ENCODE measurements at regions not wholly inside any gene's neighbourhood (a gene's known extent, or its start where the extent isn't known, plus 50 kb on each side); places are given as distances from the start of the nearest gene placed in this dataset.

- Mint-ChIP-seq H3K9me3 (no peaks in the 10 kb centered on the region), H3K4me3 (no peak overlapping the region), H3K27me3 (no peaks in the 10 kb centered on the region), H3K4me1 (no peaks in the 10 kb centered on the region), H3K36me3 (ENCODE audit: low read depth) (no peaks in the 10 kb centered on the region), H3K27ac (no peak overlapping the region)
- ChIA-PET POLR2A (no interaction called here), CTCF (no interaction called here)
- DNase-seq, result no peak
Measured at GRCh38 chr6:81995548-81996289, 243.2 kb upstream of the TENT5A start.

DNA sequence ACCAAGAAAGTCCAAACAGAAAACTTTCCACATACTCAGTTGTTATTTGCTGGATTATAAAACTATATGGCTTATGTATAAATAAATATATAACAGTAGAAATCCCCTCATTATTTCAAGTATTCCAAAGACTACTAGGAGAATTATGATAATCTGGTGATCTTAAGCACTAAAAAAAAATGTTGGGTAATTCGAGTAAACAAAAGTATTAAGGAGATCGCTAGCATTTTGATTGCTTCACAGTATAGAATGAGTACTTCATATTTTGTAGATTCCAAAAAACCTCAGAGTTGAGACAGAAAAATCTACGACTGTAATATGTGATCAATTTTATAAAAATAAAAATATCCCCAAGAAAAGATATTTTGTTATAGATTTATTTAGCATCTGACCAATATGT is 236.4 kb upstream of the TENT5A start:
- POLR2A ChIA-PET, result no interaction called here
- CTCF ChIA-PET, result no interaction called here
- DNase-seq, result no peak
- Mint-ChIP-seq H3K27me3 (no peaks in the 10 kb centered on the region), H3K4me1 (no peaks in the 10 kb centered on the region), H3K9me3 (no peaks in the 10 kb centered on the region), H3K4me3 (no peak overlapping the region), H3K36me3 (ENCODE audit: low read depth) (no peaks in the 10 kb centered on the region), H3K27ac (no peak overlapping the region)

GRCh38 chr6:81988446-81988845 is 236.0 kb upstream of the TENT5A start:
- H3K4me1 Mint-ChIP-seq, result no peaks in the 10 kb centered on the region
- no peak overlapping the region for H3K27ac Mint-ChIP-seq
- H3K27me3 Mint-ChIP-seq, result no peaks in the 10 kb centered on the region
- ChIA-PET CTCF (no interaction called here), POLR2A (no interaction called here)
- H3K9me3 Mint-ChIP-seq, result no peaks in the 10 kb centered on the region
- DNase-seq, result no peak
- H3K36me3 Mint-ChIP-seq (ENCODE audit: low read depth), result no peaks in the 10 kb centered on the region
- H3K4me3 Mint-ChIP-seq, result no peak overlapping the region

DNA sequence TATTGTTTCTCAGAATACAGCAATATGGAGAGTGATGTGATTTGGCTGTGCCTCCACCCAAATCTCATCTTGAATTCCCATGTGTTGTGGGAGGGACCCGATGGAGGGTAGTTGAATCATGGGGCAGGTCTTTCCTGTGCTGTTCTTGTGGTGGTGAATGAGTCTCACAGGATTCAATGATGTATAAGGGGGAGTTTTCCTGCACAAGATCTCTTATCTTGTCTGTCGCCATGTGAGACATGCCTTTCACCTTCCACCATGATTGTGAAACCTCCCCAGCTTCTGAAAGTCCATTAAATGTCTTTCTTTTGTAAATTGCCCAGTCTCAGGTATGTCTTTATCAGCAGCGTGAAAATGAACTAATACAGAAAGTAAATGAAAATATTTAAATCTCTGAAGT is 234.8 kb upstream of the TENT5A start:
- ChIA-PET POLR2A (no interaction called here), CTCF (no interaction called here)
- Mint-ChIP-seq H3K27ac (no peak overlapping the region), H3K4me3 (no peak overlapping the region), H3K36me3 (ENCODE audit: low read depth) (no peaks in the 10 kb centered on the region), H3K9me3 (no peaks in the 10 kb centered on the region), H3K4me1 (no peaks in the 10 kb centered on the region), H3K27me3 (no peaks in the 10 kb centered on the region)
- DNase-seq, result no peak

DNA sequence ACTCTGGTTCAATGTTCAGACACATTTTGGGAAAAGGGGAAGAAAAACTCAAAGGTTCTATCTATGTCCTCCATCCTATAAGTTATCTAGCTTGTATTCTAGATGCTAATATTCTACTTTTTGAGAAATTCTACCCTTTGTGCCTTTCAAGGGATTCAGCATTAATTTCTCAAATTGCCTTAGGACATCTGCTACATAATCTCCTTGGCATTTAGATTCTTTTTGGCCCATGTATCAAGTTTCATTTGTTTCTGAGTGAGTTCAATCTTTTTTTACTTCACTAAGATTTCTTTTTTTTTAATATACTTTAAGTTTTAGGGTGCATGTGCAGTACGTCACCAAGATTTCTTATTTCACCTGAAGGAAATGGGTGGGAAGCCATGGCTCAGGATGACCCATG is 232.7 kb upstream of the TENT5A start:
- no peaks in the 10 kb centered on the region for H3K4me1 Mint-ChIP-seq
- ChIA-PET CTCF (no interaction called here), POLR2A (no interaction called here)
- no peak overlapping the region for H3K27ac Mint-ChIP-seq
- no peaks in the 10 kb centered on the region for H3K9me3 Mint-ChIP-seq
- no peak for DNase-seq
- no peaks in the 10 kb centered on the region for H3K27me3 Mint-ChIP-seq
- no peak overlapping the region for H3K4me3 Mint-ChIP-seq
- no peaks in the 10 kb centered on the region for H3K36me3 Mint-ChIP-seq (ENCODE audit: low read depth)

DNA sequence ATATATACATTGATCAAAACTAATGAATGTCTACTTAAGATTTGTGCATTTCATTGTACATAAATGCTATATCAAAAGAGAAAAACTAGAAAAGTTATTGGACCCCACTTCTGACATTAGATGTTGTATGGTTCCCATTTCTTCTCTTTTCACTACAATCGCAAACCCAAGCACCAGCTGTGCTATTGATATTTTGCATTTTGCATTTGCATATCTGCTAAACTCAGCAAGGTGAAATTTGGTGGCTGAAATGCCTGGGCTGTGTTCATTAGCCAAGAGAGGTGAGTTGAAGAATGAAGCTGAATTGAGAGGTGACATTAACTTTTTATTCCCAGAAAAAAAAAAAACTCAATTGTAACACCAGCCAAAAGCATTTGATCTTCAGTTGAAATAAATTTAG is 232.1 kb upstream of the TENT5A start:
- no peak overlapping the region for H3K4me3 Mint-ChIP-seq
- ChIA-PET CTCF (no interaction called here), POLR2A (no interaction called here)
- no peaks in the 10 kb centered on the region for H3K36me3 Mint-ChIP-seq (ENCODE audit: low read depth)
- no peaks in the 10 kb centered on the region for H3K9me3 Mint-ChIP-seq
- no peak for DNase-seq
- no peak overlapping the region for H3K27ac Mint-ChIP-seq
- no peaks in the 10 kb centered on the region for H3K27me3 Mint-ChIP-seq
- H3K4me1 Mint-ChIP-seq, result no peaks in the 10 kb centered on the region

GRCh38 chr6:81981812-81982211 is 229.3 kb upstream of the TENT5A start:
- Mint-ChIP-seq H3K27me3 (no peaks in the 10 kb centered on the region), H3K9me3 (no peaks in the 10 kb centered on the region), H3K27ac (no peak overlapping the region), H3K4me3 (no peak overlapping the region), H3K4me1 (no peaks in the 10 kb centered on the region), H3K36me3 (ENCODE audit: low read depth) (no peaks in the 10 kb centered on the region)
- ChIA-PET POLR2A (no interaction called here), CTCF (no interaction called here)
- DNase-seq, result no peak

DNA sequence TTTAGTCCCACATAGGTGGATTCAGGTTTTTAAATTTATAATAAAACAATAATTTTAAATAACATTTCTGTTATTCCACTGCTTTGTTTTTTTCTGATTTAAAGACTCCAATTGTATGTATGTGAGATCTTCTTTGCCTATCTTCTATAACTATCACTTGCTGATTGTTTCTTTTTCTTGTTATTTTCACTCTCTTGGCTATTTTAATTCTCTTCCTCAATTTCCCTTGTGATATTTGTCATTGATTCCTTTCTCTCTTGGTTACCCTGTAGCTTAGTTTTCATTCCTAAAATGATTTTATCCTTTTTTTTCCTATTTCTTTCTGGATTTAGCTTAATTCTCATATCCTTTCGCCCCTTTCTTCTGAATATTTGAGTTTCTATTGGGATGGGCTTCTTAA is 227.3 kb upstream of the TENT5A start:
- CTCF ChIA-PET, result no interaction called here
- Mint-ChIP-seq H3K4me3 (no peak overlapping the region), H3K36me3 (ENCODE audit: low read depth) (no peaks in the 10 kb centered on the region), H3K4me1 (no peaks in the 10 kb centered on the region), H3K27ac (no peak overlapping the region), H3K27me3 (no peaks in the 10 kb centered on the region), H3K9me3 (peaks cover 4% of the 10 kb centered on the region)
- no peak for DNase-seq
- POLR2A ChIA-PET, result no interaction called here

DNA sequence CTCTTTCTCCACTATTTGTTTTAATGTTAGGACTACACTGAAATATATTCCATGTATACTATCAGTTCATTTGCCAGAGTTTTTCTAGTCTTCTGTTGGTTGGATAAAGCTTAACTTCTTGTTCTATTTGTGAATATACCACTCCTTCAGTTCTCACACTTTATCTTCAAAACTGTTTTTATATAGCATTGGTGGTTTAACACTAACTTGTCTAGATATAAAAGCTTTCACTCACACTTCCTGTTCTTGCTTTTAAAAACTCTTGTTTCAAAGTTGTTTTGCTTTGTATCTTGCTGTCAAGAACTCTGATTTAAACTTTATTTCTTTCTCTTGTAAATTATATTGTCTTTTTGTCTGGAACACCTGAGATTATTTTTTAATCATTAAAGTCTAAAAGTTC is 226.8 kb upstream of the TENT5A start:
- H3K27ac Mint-ChIP-seq, result no peak overlapping the region
- H3K4me1 Mint-ChIP-seq, result no peaks in the 10 kb centered on the region
- CTCF ChIA-PET, result no interaction called here
- no peak overlapping the region for H3K4me3 Mint-ChIP-seq
- H3K27me3 Mint-ChIP-seq, result no peaks in the 10 kb centered on the region
- H3K9me3 Mint-ChIP-seq, result peaks cover 4% of the 10 kb centered on the region
- POLR2A ChIA-PET, result no interaction called here
- H3K36me3 Mint-ChIP-seq (ENCODE audit: low read depth), result no peaks in the 10 kb centered on the region
- DNase-seq, result no peak

GRCh38 chr6:81978230-81978629 is 225.7 kb upstream of the TENT5A start:
- no peak for DNase-seq
- Mint-ChIP-seq H3K36me3 (ENCODE audit: low read depth) (no peaks in the 10 kb centered on the region), H3K27ac (no peak overlapping the region), H3K9me3 (peaks cover 4% of the 10 kb centered on the region), H3K4me1 (no peaks in the 10 kb centered on the region), H3K27me3 (no peaks in the 10 kb centered on the region), H3K4me3 (no peak overlapping the region)
- ChIA-PET POLR2A (no interaction called here), CTCF (no interaction called here)

GRCh38 chr6:81977486-81977885 is 225.0 kb upstream of the TENT5A start:
- DNase-seq, result no peak
- H3K27ac Mint-ChIP-seq, result no peak overlapping the region
- no peaks in the 10 kb centered on the region for H3K4me1 Mint-ChIP-seq
- H3K36me3 Mint-ChIP-seq (ENCODE audit: low read depth), result no peaks in the 10 kb centered on the region
- H3K9me3 Mint-ChIP-seq, result peaks cover 4% of the 10 kb centered on the region
- POLR2A ChIA-PET, result no interaction called here
- no peaks in the 10 kb centered on the region for H3K27me3 Mint-ChIP-seq
- CTCF ChIA-PET, result no interaction called here
- H3K4me3 Mint-ChIP-seq, result no peak overlapping the region

GRCh38 chr6:81969814-81970213 is 217.3 kb upstream of the TENT5A start:
- no peaks in the 10 kb centered on the region for H3K9me3 Mint-ChIP-seq
- H3K27ac Mint-ChIP-seq, result no peak overlapping the region
- H3K36me3 Mint-ChIP-seq (ENCODE audit: low read depth), result no peaks in the 10 kb centered on the region
- CTCF ChIA-PET, result no interaction called here
- POLR2A ChIA-PET, result no interaction called here
- H3K4me1 Mint-ChIP-seq, result no peaks in the 10 kb centered on the region
- DNase-seq, result no peak
- H3K4me3 Mint-ChIP-seq, result no peak overlapping the region
- H3K27me3 Mint-ChIP-seq, result no peaks in the 10 kb centered on the region

- H3K4me3 Mint-ChIP-seq, result no peak overlapping the region
- DNase-seq, result no peak
- no peaks in the 10 kb centered on the region for H3K9me3 Mint-ChIP-seq
- H3K4me1 Mint-ChIP-seq, result no peaks in the 10 kb centered on the region
- POLR2A ChIA-PET, result no interaction called here
- CTCF ChIA-PET, result no interaction called here
- no peak overlapping the region for H3K27ac Mint-ChIP-seq
- H3K36me3 Mint-ChIP-seq (ENCODE audit: low read depth), result no peaks in the 10 kb centered on the region
- H3K27me3 Mint-ChIP-seq, result no peaks in the 10 kb centered on the region
Measured at GRCh38 chr6:81969011-81969410, 216.5 kb upstream of the TENT5A start.

DNA sequence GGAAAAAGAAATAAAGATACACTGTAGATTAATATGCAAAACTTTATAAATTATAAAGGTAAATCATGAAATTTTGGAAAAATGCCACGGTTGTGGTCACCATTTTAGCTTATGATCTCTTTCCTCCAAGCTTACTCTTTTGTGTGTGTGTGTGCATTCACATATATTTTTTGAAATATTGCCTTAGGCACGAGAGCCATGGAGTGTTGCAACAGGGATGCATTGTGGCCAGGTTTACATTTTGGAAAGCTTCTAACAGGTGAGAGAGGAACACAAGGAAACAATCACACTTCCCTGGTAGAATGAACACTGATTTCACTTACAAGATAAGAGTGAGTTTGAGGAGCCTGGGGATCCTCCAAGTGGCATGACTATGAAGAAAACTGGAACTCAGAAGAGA is 214.5 kb upstream of the TENT5A start:
- POLR2A ChIA-PET, result no interaction called here
- DNase-seq, result no peak
- no peaks in the 10 kb centered on the region for H3K36me3 Mint-ChIP-seq (ENCODE audit: low read depth)
- no peaks in the 10 kb centered on the region for H3K9me3 Mint-ChIP-seq
- CTCF ChIA-PET, result no interaction called here
- H3K4me3 Mint-ChIP-seq, result no peak overlapping the region
- no peaks in the 10 kb centered on the region for H3K27me3 Mint-ChIP-seq
- no peak overlapping the region for H3K27ac Mint-ChIP-seq
- H3K4me1 Mint-ChIP-seq, result no peaks in the 10 kb centered on the region

- Mint-ChIP-seq H3K27ac (no peak overlapping the region), H3K27me3 (no peaks in the 10 kb centered on the region), H3K9me3 (peaks cover 2% of the 10 kb centered on the region), H3K4me3 (no peak overlapping the region), H3K4me1 (no peaks in the 10 kb centered on the region), H3K36me3 (ENCODE audit: low read depth) (no peaks in the 10 kb centered on the region)
- DNase-seq, result no peak
- POLR2A ChIA-PET, result no interaction called here
- CTCF ChIA-PET, result no interaction called here
Measured at GRCh38 chr6:81962198-81962597, 209.7 kb upstream of the TENT5A start.
